ENCODE measurements at regions not wholly inside any gene's neighbourhood (a gene's known extent, or its start where the extent isn't known, plus 50 kb on each side); places are given as distances from the start of the nearest gene placed in this dataset.
"Not testable (repeated sequence)": the region's sequence is repeated elsewhere in the genome, so short reads cannot be mapped to it uniquely, and the experiment has no call there.

DNA sequence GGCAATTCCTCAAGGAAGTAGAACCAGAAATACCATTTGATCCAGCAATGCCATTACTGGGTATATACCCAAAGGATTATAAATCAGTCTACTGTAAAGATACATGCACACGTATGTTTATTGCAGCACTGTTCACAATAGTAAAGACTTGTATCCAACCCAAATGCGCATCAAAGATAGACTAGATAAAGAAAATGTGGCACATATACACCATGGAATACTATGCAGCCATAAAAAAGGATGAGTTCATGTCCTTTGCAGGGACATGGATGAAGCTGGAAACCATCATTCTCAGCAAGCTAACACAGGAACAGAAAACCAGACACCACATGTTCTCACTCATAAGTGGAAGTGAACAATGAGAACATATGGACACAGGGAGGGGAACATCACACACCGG is 130.0 kb upstream of the HS3ST4 start:
- not testable (repeated sequence) for DNase-seq

GRCh38 chr16:25556968-25557312 is 134.8 kb upstream of the HS3ST4 start:
- not testable (repeated sequence) for DNase-seq

- DNase-seq: not testable (repeated sequence)
Measured at GRCh38 chr16:25556289-25556967, 135.3 kb upstream of the HS3ST4 start.

DNA sequence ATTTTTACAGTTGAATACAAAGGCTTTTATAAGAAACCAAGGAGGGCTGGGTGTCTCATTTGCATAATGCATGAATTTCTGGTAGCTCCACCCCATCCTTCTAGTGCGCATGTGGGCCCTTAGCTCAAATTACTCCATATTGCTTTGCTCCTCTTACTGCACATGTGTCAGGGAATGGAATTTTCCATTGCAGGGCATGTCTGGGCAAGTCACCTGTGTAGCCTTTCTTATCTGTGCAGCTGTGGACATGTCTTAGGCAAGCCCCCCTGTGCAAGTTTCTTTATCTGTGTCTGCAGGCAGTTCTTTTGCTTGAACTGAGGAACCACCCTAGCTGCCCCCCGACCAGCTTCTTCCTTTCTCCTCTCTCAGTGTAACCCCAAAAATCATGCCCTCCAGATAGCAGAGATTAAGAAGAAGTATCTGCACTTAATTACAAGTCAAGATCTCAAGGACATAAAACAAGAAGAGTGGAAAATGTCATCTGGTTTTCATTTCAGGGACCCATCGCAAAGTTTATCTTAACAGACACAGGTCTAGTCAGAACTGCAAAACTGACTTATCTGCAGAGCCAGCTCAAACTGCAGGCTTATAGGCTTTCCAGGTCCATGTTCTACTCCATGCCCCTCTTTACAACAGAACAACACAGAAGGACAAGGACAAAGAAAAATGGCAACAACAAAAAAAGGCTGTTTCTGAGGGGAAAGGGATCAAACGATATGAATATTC is 137.9 kb upstream of the HS3ST4 start:
- peak in 1 of 2 experiments; percentile 20 for DNase-seq

- no peak for DNase-seq
Measured at GRCh38 chr16:25550647-25551046, 141.1 kb upstream of the HS3ST4 start.

- no peak for DNase-seq
Measured at GRCh38 chr16:25546791-25547190, 145.0 kb upstream of the HS3ST4 start.

GRCh38 chr16:25544294-25544693 is 147.5 kb upstream of the HS3ST4 start:
- no peak for DNase-seq

- DNase-seq: no peak
Measured at GRCh38 chr16:25542306-25542705, 149.5 kb upstream of the HS3ST4 start.

- DNase-seq: not testable (repeated sequence)
Measured at GRCh38 chr16:25539767-25540166, 152.0 kb upstream of the HS3ST4 start.

DNA sequence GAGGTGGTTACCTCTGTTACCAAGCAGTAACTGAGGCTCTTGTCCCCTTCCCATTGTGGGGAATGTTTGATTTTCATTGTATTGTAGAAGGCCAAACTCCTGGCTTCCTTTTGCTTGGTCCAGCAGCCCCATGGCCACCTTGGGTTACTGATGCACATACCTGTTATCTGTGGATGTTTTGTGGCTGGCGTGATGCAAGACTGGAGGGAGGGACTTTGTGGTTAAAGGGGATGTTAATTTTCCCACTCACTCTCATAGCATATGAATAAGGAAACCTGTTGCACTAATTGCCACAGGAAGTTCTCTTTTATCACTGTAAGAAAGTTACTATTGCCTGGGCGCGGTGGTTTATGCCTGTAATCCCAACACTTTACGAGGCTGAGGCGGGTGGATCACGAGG is 168.6 kb upstream of the HS3ST4 start:
- no peak for DNase-seq

DNA sequence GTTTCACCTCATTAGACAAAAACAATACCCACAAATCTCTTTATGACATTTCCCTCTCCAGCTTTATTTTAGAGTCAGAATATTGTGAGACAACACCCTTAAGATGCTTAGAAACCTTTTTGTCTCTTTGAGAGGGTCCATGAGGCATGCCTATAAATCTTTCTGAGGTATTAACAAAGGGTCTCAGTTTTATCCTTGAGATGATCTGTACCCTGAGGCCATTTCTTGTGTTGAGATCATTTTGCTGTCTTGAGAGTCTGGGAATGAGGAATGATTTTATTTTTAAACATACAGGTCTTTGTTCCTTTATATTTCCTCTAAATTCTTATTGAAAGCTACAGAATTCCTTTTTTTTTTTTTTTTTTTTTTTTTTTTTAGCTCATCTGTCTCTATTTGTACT is 179.7 kb upstream of the HS3ST4 start:
- DNase-seq: no peak

- no peak for DNase-seq
Measured at GRCh38 chr16:25509456-25509855, 182.3 kb upstream of the HS3ST4 start.

- no peak for DNase-seq
Measured at GRCh38 chr16:25501530-25502255, 190.1 kb upstream of the HS3ST4 start.

DNA sequence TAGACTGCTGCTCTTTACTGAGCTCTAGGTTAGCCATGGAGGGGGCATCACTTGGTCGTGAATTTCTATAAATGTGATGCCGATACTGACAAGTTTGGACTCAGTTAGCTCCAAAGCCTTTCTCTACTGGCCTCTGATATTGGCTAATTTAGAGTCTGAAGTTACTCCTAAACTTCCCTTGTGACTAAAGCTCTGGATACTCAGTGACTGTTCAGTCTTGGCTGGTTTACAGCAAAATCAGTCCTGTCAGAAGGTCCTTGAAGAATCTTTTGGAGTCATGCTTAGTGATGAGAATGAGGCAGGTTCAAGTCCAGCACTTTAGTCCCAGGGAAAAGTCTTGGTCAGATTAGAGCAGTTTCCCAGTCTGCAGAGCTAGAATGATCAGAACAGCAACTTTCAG is 197.5 kb upstream of the HS3ST4 start:
- DNase-seq: no peak

DNA sequence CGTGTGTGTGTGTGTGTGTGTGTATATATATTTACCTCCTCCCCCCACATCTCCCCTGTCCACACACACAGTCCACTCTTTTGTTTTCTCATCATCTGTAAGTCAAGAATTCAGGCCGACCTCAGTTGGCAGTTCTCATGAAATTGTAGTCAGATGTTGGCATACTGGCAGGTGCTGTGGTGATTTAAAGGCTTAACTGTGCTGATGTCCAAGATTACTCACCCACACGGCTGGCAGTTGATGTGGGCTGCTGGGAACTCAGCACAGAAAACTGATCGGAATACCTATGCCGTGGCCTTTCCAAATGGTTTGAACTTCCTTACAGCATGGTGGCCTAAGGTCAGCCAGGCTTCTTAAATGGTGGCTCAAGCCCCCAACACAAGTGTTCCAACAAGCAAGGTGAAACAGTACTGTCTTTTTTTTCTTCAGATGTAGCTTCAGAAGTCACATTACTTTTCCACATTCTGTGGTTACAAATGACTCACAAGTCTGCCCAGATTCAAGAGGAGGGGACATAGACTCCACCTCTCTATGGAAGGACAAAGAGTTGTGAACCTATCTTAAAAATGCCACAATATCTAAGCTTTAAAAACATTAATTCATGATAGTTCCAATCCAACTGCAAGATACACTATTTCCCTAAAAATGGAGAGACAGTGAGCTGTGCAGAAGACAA is 198.5 kb upstream of the HS3ST4 start:
- no peak for DNase-seq

GRCh38 chr16:25488435-25488834 is 203.3 kb upstream of the HS3ST4 start:
- DNase-seq: no peak

DNA sequence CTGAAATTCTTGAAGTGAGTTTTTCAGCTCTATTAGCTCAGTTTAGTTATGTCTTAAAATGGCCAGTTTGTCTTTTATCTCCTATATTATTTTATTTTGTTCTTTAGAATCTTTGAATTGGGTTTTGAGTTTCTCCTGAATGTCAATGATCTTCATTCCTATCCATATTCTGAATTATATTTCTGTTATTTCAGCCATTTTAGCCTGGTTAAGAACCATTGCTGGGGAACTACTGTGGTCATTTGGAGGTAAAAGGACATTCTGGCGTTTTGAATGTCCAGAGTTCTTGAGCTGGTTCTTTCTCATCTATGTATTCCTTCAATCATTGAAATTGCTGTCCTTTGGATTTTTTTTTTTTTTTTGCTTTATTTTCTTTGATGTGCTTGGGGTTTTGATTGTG is 203.9 kb upstream of the HS3ST4 start:
- no peak for DNase-seq

DNA sequence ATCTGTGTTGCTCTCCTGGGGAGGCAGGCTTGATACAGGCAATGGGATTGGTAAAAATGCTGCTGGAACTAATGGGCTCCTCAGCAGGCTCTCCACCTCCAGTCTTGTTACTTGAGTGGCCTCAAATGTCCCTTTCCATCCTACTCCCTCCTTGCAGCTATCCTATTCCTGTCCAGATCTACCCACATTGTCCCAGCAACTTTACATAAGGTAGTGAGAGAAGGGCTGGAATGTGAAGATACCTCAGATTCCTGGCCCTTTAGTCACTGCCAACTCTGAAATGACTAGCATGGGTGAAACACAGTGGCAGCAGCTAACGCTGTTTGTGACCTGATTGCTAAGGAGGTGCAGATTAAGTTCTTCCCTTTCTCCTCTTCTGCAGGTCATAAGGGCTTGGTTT is 210.1 kb upstream of the HS3ST4 start:
- no peak for DNase-seq

DNA sequence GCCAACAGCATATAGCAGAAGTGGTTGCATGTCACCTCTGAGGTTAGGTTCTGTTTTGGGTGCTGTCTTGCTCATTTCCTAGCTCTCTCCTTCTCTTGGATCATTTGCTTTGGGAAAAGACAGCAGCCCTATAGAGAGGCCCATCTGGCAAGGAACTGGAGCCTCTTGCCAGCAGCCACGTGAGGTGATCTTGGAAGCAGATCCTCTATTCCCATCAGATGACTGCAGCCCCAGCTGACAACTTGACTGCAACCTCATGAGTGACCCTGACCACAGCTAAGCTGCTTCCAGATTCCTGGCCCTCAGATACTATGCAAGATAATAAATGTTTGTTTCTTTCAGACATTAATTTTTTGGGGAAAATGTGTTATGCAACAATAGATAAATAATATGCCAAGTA is 213.3 kb upstream of the HS3ST4 start:
- DNase-seq: no peak

GRCh38 chr16:25464058-25464457 is 206.4 kb upstream of the ZKSCAN2 start:
- DNase-seq: no peak

- no peak for DNase-seq
Measured at GRCh38 chr16:25449802-25450201, 192.2 kb upstream of the ZKSCAN2 start.

DNA sequence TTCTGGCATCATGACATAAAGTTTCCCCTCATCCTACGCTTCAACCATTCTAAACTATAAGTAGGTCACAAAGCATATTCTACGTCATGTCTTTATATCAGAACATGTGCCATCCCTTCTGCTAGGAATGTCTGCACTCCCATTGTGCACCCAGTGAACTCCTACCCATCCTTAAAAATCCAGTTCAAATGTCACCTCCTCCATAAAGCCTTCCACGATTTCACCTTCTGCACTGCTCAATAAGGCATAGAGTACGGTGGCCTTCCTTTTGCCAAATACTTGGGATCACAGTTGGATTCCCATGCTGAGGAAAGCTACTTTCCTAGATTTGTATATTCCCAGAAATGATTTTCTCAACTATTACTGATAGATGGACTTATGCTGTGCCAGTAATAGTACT is 186.3 kb upstream of the ZKSCAN2 start:
- DNase-seq: no peak

- DNase-seq: no peak
Measured at GRCh38 chr16:25434064-25434463, 176.4 kb upstream of the ZKSCAN2 start.

GRCh38 chr16:25433388-25433787 is 175.7 kb upstream of the ZKSCAN2 start:
- no peak for DNase-seq

Data from NCI-H526 (cell line).